Omental fat pad (tissue), 3 donors: ENCODE measurements at regions not wholly inside any gene's neighbourhood (a gene's known extent, or its start where the extent isn't known, plus 50 kb on each side); places are given as distances from the start of the nearest gene placed in this dataset.
"Not testable (repeated sequence)": the region's sequence is repeated elsewhere in the genome, so short reads cannot be mapped to it uniquely, and the experiment has no call there.

ENCODE experiments used
- ATAC-seq: fragments of 150-250 bp; one replicate; pipeline ENCODE4 v1.9.1; 2016; ENCODE audit warnings: mild to moderate bottlenecking, moderate library complexity; ENCODE audit not compliant: low FRiP score
- DNase-seq: peaks from one replicate; pipeline ENCODE4 v3.0.0-alpha.2; 2019; ENCODE audit warnings: low spot score
- TF ChIP-seq, protein P1 (sequence below), 3 donors: fragments of 450-650 bp; IDR thresholded peaks; one replicate each; pipeline ENCODE4 v1.5.1; 2016 to 2017; ENCODE audit warnings: antibody characterized with exemption in 3 of 3, mild to moderate bottlenecking in 3 of 3, moderate library complexity in 2 of 3

DNA sequence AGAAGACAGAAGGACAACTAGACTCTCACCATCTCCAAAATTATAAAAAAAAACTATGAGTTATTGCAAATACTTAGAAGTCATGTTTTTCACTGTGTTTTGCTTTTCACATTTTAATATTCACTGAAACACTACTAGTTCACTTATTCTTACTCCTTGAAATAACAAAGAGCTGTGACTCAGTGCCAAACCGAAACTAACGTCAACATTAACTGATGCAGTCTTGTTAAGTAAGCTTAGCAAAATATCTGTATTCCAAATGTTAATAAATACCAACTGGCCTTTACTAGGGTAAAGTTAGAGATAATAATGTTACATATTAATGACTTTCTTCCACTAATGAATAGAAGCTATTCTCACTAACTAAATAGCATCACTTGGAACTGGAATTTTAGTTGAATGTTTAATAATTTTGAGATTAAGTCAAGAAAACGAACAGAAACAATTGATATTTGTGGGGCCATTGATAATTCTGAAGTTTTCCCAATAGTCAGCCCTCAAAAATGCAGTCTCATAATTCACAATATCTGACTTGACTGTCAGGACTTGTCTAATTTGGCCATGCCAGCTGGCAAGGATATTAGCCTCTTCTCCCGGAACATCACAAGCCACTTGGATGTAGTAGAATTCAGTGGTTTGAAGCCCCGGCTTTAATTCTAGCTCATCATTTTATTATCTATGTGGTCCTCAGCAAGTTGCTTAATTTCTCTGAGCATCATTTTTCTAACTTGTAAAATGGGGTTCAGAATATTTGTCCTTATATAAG lies 230.1 kb upstream of the DDI1 start:
- TF ChIP-seq, protein P1, sequence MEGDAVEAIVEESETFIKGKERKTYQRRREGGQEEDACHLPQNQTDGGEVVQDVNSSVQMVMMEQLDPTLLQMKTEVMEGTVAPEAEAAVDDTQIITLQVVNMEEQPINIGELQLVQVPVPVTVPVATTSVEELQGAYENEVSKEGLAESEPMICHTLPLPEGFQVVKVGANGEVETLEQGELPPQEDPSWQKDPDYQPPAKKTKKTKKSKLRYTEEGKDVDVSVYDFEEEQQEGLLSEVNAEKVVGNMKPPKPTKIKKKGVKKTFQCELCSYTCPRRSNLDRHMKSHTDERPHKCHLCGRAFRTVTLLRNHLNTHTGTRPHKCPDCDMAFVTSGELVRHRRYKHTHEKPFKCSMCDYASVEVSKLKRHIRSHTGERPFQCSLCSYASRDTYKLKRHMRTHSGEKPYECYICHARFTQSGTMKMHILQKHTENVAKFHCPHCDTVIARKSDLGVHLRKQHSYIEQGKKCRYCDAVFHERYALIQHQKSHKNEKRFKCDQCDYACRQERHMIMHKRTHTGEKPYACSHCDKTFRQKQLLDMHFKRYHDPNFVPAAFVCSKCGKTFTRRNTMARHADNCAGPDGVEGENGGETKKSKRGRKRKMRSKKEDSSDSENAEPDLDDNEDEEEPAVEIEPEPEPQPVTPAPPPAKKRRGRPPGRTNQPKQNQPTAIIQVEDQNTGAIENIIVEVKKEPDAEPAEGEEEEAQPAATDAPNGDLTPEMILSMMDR (IDR thresholded peaks at IDR 0.05), result no peak
- ATAC-seq (no peak), DNase-seq (no peak)

DNA sequence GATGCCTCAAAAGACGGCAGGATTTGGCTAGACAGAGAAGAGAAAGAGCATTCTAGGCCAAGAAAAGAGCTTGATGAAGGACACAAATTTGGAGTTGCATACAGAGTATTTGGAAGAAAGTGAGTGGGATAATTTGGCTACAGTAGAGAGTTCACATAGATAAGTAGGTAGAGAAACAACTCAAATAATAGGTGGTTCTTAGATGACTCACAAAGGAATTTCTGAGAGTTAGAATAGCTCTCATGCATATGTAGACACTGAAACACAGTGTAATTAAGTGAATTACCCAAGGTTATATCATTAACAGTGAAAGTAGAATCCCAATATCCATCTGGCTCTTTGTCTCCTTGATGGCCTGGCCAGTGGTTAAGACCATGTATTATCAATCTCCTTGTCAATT lies 228.6 kb upstream of the DDI1 start:
- TF ChIP-seq, protein P1 (IDR thresholded peaks at IDR 0.05), result no peak
- ATAC-seq, result peak; percentile 88
- DNase-seq, result no peak

DNA sequence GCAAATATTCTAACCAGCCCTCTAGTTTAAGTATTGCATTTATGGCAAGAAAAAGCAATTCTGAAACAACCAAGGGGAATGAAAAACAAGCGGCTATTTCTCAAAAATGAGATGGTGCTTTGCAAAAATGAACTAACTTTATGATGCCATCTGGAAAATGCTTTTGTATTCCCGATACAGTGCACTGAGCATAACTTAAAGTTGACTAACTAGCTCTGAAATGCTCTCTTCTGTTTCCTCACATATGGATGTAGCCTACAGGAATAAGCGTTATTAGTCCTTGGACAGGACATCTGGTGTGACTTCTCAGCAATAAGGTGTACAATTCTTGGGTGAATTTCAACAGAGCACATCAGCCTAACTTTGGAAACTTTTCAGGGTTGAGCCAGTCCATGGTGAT lies 228.2 kb upstream of the DDI1 start:
- no peak for DNase-seq
- TF ChIP-seq, protein P1 (IDR thresholded peaks at IDR 0.05), result no peak
- ATAC-seq, result no peak

DNA sequence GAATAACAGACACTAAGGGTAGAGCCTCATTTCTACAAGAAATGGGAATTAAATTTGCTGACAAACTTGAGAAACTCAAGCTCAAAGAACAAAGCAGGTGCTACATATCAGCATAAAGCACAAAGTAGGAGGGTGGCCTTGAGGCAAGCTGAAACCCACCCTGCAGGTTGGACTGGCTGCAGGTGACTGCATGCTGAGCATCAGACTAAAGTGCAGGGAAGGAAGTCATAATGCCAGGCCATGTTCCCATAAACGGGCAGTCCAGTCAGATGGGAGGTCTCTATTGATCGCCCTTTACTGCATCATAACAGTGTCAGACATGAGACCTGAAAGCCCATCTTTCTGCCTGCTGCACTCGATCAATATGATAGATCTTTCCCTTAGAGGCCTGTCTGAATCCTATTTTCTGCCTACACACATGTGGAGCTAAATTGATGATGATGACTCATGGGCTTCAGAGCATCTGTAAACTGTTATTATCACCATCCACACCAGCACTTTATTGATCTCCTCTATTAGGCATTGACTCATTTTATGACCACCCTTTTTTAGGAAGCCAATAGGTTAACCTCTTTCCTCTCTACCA lies 224.5 kb upstream of the DDI1 start:
- TF ChIP-seq, protein P1 (IDR thresholded peaks at IDR 0.05), result no peak
- no peak for DNase-seq

DNA sequence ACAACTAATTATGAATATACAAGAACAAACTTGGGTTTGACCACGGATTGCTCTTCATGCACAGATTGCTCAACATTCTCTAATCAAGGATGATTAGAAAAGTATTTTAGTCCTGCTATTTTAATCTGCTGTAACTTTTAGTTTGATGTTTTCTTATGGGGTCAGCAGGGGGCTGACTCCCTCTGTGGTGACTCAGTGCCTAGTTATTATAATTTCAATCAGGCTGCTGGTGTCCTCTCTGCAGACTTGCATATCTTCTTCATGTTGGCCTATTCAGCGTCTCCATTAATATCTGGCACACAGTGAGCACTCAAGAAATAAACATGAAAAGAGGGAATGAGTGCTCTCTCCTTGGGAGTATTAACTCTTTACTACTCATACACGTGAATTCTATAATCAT lies 223.8 kb upstream of the DDI1 start:
- TF ChIP-seq, protein P1 (IDR thresholded peaks at IDR 0.05), result no peak
- ATAC-seq, result no peak
- no peak for DNase-seq

More for the DNA sequence above, 224.5 kb upstream of the DDI1 start:
- no peak for ATAC-seq

DNA sequence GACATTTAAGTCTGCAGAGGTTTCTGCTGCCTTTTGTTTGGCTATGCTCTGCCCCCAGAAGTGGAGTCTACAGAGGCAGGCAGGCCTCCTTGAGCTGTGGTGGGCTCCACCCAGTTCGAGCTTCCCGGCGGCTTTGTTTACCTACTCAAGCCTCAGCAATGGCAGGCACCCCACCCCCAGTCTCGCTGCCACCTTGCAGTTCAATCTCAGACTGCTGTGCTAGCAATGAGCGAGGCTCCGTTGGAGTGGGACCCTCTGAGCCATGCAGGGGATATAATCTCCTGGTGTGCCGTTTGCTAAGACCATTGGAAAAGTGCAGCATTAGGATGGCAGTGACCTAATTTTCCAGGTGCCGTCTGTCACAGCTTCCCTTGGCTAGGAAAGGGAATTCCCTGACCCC lies 216.1 kb upstream of the DDI1 start:
- not testable (repeated sequence) for DNase-seq, ATAC-seq

DNA sequence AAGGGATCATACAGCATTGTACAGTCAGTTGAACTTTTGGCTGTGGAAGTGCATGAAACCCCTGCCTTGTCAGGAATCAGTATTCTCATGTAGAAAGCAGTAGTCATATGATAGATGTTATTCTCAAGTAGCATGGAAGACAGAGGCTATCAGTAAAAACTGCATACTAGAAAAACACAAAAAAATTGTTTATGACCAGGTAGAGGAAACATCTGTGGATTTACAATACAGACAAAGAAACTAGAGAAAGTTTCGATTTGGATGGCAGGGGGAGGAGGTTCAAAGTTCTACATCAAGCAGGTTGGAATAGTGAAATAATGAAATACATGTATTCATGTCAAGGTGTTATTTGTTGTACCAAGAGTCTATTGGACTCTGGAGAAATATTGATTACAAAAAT lies 212.3 kb upstream of the DDI1 start:
- ATAC-seq, result no peak
- TF ChIP-seq, protein P1 (IDR thresholded peaks at IDR 0.05), result no peak
- no peak for DNase-seq
